ENCODE measurements at regions not wholly inside any gene's neighbourhood (a gene's known extent, or its start where the extent isn't known, plus 50 kb on each side); places are given as distances from the start of the nearest gene placed in this dataset.
"Not testable (repeated sequence)": the region's sequence is repeated elsewhere in the genome, so short reads cannot be mapped to it uniquely, and the experiment has no call there.

DNA sequence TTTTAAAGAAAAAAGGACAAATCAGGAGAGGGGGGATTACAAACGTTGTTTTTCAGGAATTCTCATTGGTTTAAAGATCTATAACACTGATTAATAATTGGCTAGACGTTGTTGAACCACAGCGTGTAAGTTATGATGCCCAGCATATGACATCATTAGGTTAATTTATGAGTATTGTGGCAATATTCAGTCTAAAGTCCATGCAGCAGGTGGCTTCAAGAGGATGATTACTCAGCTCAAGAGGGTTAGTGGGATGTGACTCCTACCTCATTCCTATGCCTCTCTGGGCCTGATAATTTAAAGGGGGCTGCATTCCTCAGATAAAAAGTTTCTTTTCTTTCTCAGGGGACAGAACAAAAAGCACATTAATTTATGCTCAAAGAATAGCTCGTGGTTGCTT is 1309.0 kb downstream of the EPHA7 start:
- Histone ChIP-seq H3K27ac (ENCODE audit: low read depth, low read length) (no peak overlapping the region), H3K36me3 (ENCODE audit: control insufficient read depth, insufficient read depth, low read length) (no peaks in the 10 kb centered on the region), H3K4me3 (ENCODE audit: low read depth, low read length) (no peak overlapping the region), H3K9me3 (ENCODE audit: control insufficient read depth, insufficient read depth, low read length) (no peaks in the 10 kb centered on the region), H3K27me3 (ENCODE audit: control insufficient read depth, insufficient read depth, low read length) (no peaks in the 10 kb centered on the region), H3K9ac (ENCODE audit: low read depth, low read length) (no peak overlapping the region), H3K4me1 (ENCODE audit: control insufficient read depth, insufficient read depth, low read length) (peaks cover 7% of the 10 kb centered on the region; the same call in 1 of the 2 replicates)

DNA sequence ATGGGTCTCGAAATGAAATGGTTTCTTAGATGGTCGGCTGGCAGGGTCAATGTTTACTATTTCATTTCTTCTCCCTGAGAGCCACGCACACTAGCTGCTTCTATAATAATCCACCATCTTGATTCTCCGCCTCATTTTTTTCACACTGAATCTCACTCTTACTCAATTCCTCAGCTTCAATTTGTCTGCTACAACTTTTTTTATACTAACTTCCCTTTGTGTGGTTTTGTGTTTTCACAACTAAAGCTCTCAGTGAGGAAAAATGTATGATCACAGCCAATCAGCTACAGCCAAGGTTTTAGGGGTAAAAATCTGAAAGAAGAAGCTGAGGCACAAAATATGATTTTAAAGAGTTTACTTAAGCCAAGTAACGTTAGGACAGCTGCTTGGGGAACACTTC is 1309.4 kb downstream of the EPHA7 start:
- no peak overlapping the region for H3K4me3 ChIP-seq (ENCODE audit: low read depth, low read length)
- H3K27me3 ChIP-seq (ENCODE audit: control insufficient read depth, insufficient read depth, low read length): no peaks in the 10 kb centered on the region
- H3K36me3 ChIP-seq (ENCODE audit: control insufficient read depth, insufficient read depth, low read length): no peaks in the 10 kb centered on the region
- no peaks in the 10 kb centered on the region for H3K9me3 ChIP-seq (ENCODE audit: control insufficient read depth, insufficient read depth, low read length)
- no peak overlapping the region for H3K9ac ChIP-seq (ENCODE audit: low read depth, low read length)
- no peak overlapping the region for H3K27ac ChIP-seq (ENCODE audit: low read depth, low read length)
- 0 out of 2 replicates have a peak, but pooled peaks cover 4% of the 10 kb centered on the region for H3K4me1 ChIP-seq (ENCODE audit: control insufficient read depth, insufficient read depth, low read length)

DNA sequence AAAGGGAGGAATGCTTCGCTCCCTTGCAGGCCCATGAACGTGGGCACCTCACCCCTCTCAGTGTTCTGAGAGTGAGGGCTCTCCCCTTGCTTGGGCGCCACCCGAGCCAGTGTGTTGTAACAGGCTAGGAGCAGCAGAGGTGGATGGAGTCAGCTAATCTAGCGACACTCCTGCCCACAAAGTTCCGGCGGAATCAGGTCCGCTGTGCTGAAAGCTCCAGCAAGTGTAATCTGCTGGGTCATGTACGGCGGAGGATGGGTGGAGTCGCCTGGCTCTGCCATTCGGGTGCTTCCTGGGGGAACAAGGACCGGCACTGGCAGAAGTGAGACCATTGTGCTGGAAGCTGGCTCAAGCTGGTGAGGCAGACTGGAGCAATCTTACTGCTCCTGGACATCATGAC is 1310.1 kb downstream of the EPHA7 start:
- Histone ChIP-seq H3K4me3 (ENCODE audit: low read depth, low read length) (no peak overlapping the region), H3K27ac (ENCODE audit: low read depth, low read length) (no peak overlapping the region), H3K36me3 (ENCODE audit: control insufficient read depth, insufficient read depth, low read length) (no peaks in the 10 kb centered on the region), H3K4me1 (ENCODE audit: control insufficient read depth, insufficient read depth, low read length) (0 out of 2 replicates have a peak, but pooled peaks cover 4% of the 10 kb centered on the region), H3K9me3 (ENCODE audit: control insufficient read depth, insufficient read depth, low read length) (no peaks in the 10 kb centered on the region), H3K9ac (ENCODE audit: low read depth, low read length) (no peak overlapping the region), H3K27me3 (ENCODE audit: control insufficient read depth, insufficient read depth, low read length) (no peaks in the 10 kb centered on the region)

DNA sequence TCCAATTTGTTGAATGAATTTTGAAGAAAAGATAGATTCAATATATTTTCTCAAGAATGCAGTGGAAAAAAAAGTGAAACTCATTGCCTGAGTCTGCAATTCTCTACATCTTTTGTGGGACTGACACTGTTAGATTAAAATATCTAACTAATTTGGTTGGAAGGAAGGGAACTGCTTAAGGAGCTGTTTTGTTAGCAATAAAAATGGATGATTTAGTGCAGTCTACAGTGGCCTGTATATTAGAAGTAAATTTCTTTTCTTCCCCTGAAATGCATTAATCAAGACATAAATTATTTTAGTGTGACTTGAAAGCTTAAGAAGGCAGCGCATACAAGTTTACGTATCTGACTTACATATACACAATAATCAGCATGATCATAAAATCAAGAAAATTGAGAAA is 1332.6 kb downstream of the EPHA7 start:
- Histone ChIP-seq H3K27me3 (ENCODE audit: control insufficient read depth, insufficient read depth, low read length) (no peaks in the 10 kb centered on the region), H3K27ac (ENCODE audit: low read depth, low read length) (no peak overlapping the region), H3K9ac (ENCODE audit: low read depth, low read length) (no peak overlapping the region), H3K4me3 (ENCODE audit: low read depth, low read length) (no peak overlapping the region), H3K4me1 (ENCODE audit: control insufficient read depth, insufficient read depth, low read length) (no peaks in the 10 kb centered on the region), H3K36me3 (ENCODE audit: control insufficient read depth, insufficient read depth, low read length) (no peaks in the 10 kb centered on the region), H3K9me3 (ENCODE audit: control insufficient read depth, insufficient read depth, low read length) (peaks cover 9% of the 10 kb centered on the region; the same call in 1 of the 2 replicates)

DNA sequence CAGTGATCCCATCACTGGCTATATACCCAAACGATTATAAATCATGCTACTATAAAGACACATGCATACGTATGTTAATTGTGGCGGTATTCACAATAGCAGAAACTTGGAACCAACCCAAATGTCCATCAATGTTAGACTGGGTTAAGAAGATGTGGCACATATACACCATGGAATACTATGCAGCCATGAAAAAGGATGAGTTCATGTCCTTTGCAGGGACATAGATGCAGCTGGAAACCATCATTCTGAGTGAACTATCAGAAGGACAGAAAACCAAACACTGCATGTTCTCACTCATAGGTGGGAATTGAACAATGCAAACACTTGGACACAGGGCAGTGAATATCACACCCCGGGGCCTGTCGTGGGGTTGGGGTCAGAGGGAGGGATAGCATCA is 1335.4 kb downstream of the EPHA7 start:
- H3K4me3 ChIP-seq (ENCODE audit: low read depth, low read length); H3K4me1 ChIP-seq (ENCODE audit: control insufficient read depth, insufficient read depth, low read length); H3K27me3 ChIP-seq (ENCODE audit: control insufficient read depth, insufficient read depth, low read length); H3K9ac ChIP-seq (ENCODE audit: low read depth, low read length); H3K36me3 ChIP-seq (ENCODE audit: control insufficient read depth, insufficient read depth, low read length); H3K27ac ChIP-seq (ENCODE audit: low read depth, low read length): not testable (repeated sequence)
- peaks cover 12% of the 10 kb centered on the region; the same call in 1 of the 2 replicates for H3K9me3 ChIP-seq (ENCODE audit: control insufficient read depth, insufficient read depth, low read length)

DNA sequence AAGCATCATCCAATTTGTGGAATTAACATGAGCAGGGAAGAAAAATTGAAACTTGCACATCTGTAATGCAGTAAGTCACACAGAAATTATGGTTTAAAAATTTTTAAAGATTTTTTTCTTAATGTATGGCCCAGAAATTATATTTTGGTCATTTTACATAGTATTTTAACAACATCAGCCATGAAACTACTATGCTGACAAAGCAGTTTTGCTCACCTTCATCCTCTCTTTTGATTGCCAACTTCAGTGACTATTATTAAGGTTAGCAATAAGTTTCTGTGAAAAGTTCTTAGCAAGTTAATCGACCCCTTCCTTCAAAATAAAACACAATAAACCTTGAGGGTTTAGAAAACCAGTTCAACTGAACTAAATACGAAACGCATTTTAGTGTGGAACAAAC is 1347.0 kb downstream of the EPHA7 start:
- H3K4me3 ChIP-seq (ENCODE audit: low read depth, low read length): no peak overlapping the region
- no peak overlapping the region for H3K9ac ChIP-seq (ENCODE audit: low read depth, low read length)
- no peaks in the 10 kb centered on the region for H3K36me3 ChIP-seq (ENCODE audit: control insufficient read depth, insufficient read depth, low read length)
- no peaks in the 10 kb centered on the region for H3K9me3 ChIP-seq (ENCODE audit: control insufficient read depth, insufficient read depth, low read length)
- H3K4me1 ChIP-seq (ENCODE audit: control insufficient read depth, insufficient read depth, low read length): no peaks in the 10 kb centered on the region
- H3K27ac ChIP-seq (ENCODE audit: low read depth, low read length): no peak overlapping the region
- H3K27me3 ChIP-seq (ENCODE audit: control insufficient read depth, insufficient read depth, low read length): no peaks in the 10 kb centered on the region

GRCh38 chr6:92069781-92070180 is 1349.6 kb downstream of the EPHA7 start:
- no peaks in the 10 kb centered on the region for H3K27me3 ChIP-seq (ENCODE audit: control insufficient read depth, insufficient read depth, low read length)
- H3K27ac ChIP-seq (ENCODE audit: low read depth, low read length): no peak overlapping the region
- H3K4me3 ChIP-seq (ENCODE audit: low read depth, low read length): no peak overlapping the region
- H3K36me3 ChIP-seq (ENCODE audit: control insufficient read depth, insufficient read depth, low read length): no peaks in the 10 kb centered on the region
- H3K9ac ChIP-seq (ENCODE audit: low read depth, low read length): no peak overlapping the region
- H3K9me3 ChIP-seq (ENCODE audit: control insufficient read depth, insufficient read depth, low read length): no peaks in the 10 kb centered on the region
- H3K4me1 ChIP-seq (ENCODE audit: control insufficient read depth, insufficient read depth, low read length): no peaks in the 10 kb centered on the region

- H3K4me1 ChIP-seq (ENCODE audit: control insufficient read depth, insufficient read depth, low read length): no peaks in the 10 kb centered on the region; the same call in 1 of the 2 replicates
- no peaks in the 10 kb centered on the region for H3K9me3 ChIP-seq (ENCODE audit: control insufficient read depth, insufficient read depth, low read length)
- H3K9ac ChIP-seq (ENCODE audit: low read depth, low read length): no peak overlapping the region
- no peaks in the 10 kb centered on the region for H3K36me3 ChIP-seq (ENCODE audit: control insufficient read depth, insufficient read depth, low read length)
- no peak overlapping the region for H3K27ac ChIP-seq (ENCODE audit: low read depth, low read length)
- no peak overlapping the region for H3K4me3 ChIP-seq (ENCODE audit: low read depth, low read length)
- no peaks in the 10 kb centered on the region for H3K27me3 ChIP-seq (ENCODE audit: control insufficient read depth, insufficient read depth, low read length)
These were observed 1366.8 kb downstream of the EPHA7 start for GRCh38 chr6:92052513-92052912.

DNA sequence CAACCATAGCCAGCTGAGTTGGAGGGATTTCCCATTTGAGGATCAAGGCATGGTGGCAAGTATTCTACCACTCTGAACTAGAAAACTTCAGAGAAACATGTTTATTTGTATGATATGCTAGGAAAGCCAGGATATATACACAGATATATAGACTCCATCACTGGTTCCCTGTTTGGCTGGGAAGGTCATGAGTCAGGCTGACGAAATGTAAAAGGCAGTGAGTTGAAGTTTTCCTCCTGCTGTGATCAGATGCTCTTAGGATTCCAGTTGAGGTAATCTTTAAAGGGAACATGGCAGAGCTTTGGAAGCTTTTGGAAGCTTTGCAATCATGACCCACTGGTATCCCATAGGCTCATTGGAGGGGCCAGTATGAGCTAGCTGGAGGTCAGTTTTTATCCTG is 1369.1 kb downstream of the EPHA7 start:
- Histone ChIP-seq H3K4me3 (ENCODE audit: low read depth, low read length) (no peak overlapping the region), H3K4me1 (ENCODE audit: control insufficient read depth, insufficient read depth, low read length) (no peaks in the 10 kb centered on the region; the same call in 1 of the 2 replicates), H3K9me3 (ENCODE audit: control insufficient read depth, insufficient read depth, low read length) (no peaks in the 10 kb centered on the region), H3K9ac (ENCODE audit: low read depth, low read length) (no peak overlapping the region), H3K36me3 (ENCODE audit: control insufficient read depth, insufficient read depth, low read length) (no peaks in the 10 kb centered on the region), H3K27ac (ENCODE audit: low read depth, low read length) (no peak overlapping the region), H3K27me3 (ENCODE audit: control insufficient read depth, insufficient read depth, low read length) (no peaks in the 10 kb centered on the region)

GRCh38 chr6:92047860-92048259 is 1371.5 kb downstream of the EPHA7 start:
- H3K9me3 ChIP-seq (ENCODE audit: control insufficient read depth, insufficient read depth, low read length): no peaks in the 10 kb centered on the region
- no peaks in the 10 kb centered on the region for H3K27me3 ChIP-seq (ENCODE audit: control insufficient read depth, insufficient read depth, low read length)
- H3K4me3 ChIP-seq (ENCODE audit: low read depth, low read length): no peak overlapping the region
- no peaks in the 10 kb centered on the region; the same call in 1 of the 2 replicates for H3K4me1 ChIP-seq (ENCODE audit: control insufficient read depth, insufficient read depth, low read length)
- no peak overlapping the region for H3K27ac ChIP-seq (ENCODE audit: low read depth, low read length)
- no peak overlapping the region for H3K9ac ChIP-seq (ENCODE audit: low read depth, low read length)
- no peaks in the 10 kb centered on the region for H3K36me3 ChIP-seq (ENCODE audit: control insufficient read depth, insufficient read depth, low read length)

- no peak overlapping the region for H3K9ac ChIP-seq (ENCODE audit: low read depth, low read length)
- no peaks in the 10 kb centered on the region for H3K27me3 ChIP-seq (ENCODE audit: control insufficient read depth, insufficient read depth, low read length)
- no peaks in the 10 kb centered on the region for H3K9me3 ChIP-seq (ENCODE audit: control insufficient read depth, insufficient read depth, low read length)
- H3K27ac ChIP-seq (ENCODE audit: low read depth, low read length): no peak overlapping the region
- no peaks in the 10 kb centered on the region for H3K36me3 ChIP-seq (ENCODE audit: control insufficient read depth, insufficient read depth, low read length)
- H3K4me3 ChIP-seq (ENCODE audit: low read depth, low read length): no peak overlapping the region
- H3K4me1 ChIP-seq (ENCODE audit: control insufficient read depth, insufficient read depth, low read length): no peaks in the 10 kb centered on the region; the same call in 1 of the 2 replicates
These were observed 1372.1 kb downstream of the EPHA7 start for GRCh38 chr6:92047152-92047850.

All from HUES48 (cell line).